Testis (tissue), 2 donors: ENCODE measurements at regions not wholly inside any gene's neighbourhood (a gene's known extent, or its start where the extent isn't known, plus 50 kb on each side); places are given as distances from the start of the nearest gene placed in this dataset.

ENCODE experiments used
- CTCF ChIP-seq, 3 experiments: fragments of 450-650 bp in 2 of 3; fragments of 200-600 bp in 1 of 3; sonication (generic) in 1 of 3; IDR thresholded peaks; one replicate each; pipeline ENCODE4 v1.5.1; 2016 to 2019; ENCODE audit warnings: antibody characterized with exemption in 3 of 3, mild to moderate bottlenecking in 2 of 3, moderate library complexity in 1 of 3
- POLR2A ChIP-seq: fragments of 450-650 bp; IDR thresholded peaks from one replicate; pipeline ENCODE4 v1.6.1; 2017; ENCODE audit warnings: antibody characterized with exemption, mild to moderate bottlenecking, moderate library complexity

- TF ChIP-seq CTCF (IDR thresholded peaks at IDR 0.05), result no peak
- no peak for TF ChIP-seq POLR2A
Observed at GRCh38 chr1:61531716-61532115, 193.2 kb downstream of the TM2D1 start.
